BLaER1 (cell line): ENCODE measurements at regions not wholly inside any gene's neighbourhood (a gene's known extent, or its start where the extent isn't known, plus 50 kb on each side); places are given as distances from the start of the nearest gene placed in this dataset.

Experiments used
- H3K27ac ChIP-seq: shearing (Covaris generic); formaldehyde crosslinking; 2 replicates; pipeline ENCODE4 v1.8.1; 2022
- H3K27me3 ChIP-seq: shearing (Covaris generic); formaldehyde crosslinking; 2 replicates; pipeline ENCODE4 v1.8.1; 2022
- H3K36me3 ChIP-seq: shearing (Covaris generic); formaldehyde crosslinking; 2 replicates; pipeline ENCODE4 v1.8.1; 2022
- H3K4me1 ChIP-seq: shearing (Covaris generic); formaldehyde crosslinking; 2 replicates; pipeline ENCODE4 v1.8.1; 2022
- H3K4me2 ChIP-seq: shearing (Covaris generic); formaldehyde crosslinking; 2 replicates; pipeline ENCODE4 v1.8.1; 2022
- H3K4me3 ChIP-seq: shearing (Covaris generic); formaldehyde crosslinking; 2 replicates; pipeline ENCODE4 v1.8.1; 2022
- H3K9ac ChIP-seq: shearing (Covaris generic); formaldehyde crosslinking; 2 replicates; pipeline ENCODE4 v1.8.1; 2022
- H3K9me3 ChIP-seq: shearing (Covaris generic); formaldehyde crosslinking; 2 replicates; pipeline ENCODE4 v1.8.1; 2022
- H4K20me1 ChIP-seq: shearing (Covaris generic); formaldehyde crosslinking; 2 replicates; pipeline ENCODE4 v1.8.1; 2022
- Cebpa-rat ChIP-seq: shearing (Covaris generic); IDR thresholded peaks from 2 replicates; pipeline ENCODE4 v1.8.1; 2022

DNA sequence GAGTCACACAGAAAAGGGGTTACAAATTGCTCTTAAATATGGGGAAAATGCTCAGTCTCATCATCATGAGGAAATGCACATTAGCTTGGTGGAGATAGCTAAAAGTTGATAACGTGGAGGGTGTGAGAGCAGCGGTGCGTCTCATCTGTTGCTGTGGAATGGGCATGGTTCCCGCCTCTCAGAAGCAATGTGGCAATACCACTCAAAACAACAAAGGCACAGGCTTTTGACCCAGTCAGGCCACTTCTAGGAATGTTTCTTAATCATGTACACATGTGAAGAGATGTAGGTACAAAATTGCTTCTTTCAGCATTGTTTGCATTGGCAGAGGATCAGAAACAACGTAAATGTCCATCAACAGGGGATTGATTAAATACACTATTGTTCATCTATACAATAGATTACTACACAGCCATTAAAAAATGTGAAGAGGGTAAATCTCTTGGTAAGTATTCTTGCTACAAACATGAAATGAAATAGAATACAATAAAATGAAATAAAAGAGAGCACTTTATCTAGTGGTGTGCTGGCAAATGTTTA lies 212.6 kb upstream of the MSX2 start:
- Histone ChIP-seq H3K4me3 (no peak overlapping the region), H3K4me2 (no peak overlapping the region), H3K36me3 (no peaks in the 10 kb centered on the region), H3K9ac (no peak overlapping the region), H3K27ac (no peak overlapping the region), H3K27me3 (no peaks in the 10 kb centered on the region), H3K9me3 (no peaks in the 10 kb centered on the region), H3K4me1 (no peaks in the 10 kb centered on the region), H4K20me1 (no peaks in the 10 kb centered on the region)
- no peak for TF ChIP-seq Cebpa-rat

DNA sequence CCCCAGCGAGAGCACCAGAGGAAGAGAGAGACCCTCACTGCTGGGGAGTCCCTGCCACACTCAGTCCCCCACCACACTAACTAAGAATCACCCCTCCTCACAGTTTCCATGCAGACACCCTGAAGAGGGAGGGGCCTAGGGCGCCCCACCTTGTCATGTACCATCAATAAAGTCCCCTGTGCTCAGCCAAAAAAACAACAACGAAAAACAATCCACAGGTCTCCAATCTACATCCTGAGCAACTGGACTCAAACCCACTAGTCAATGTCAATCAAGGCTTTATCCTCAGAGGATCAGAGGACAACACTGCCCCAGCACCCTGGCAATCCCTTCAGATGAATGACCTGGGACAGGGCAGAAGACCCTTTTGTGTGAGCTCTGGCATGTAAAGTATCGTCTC lies 210.1 kb upstream of the MSX2 start:
- H4K20me1 ChIP-seq: no peaks in the 10 kb centered on the region
- H3K27me3 ChIP-seq: no peaks in the 10 kb centered on the region
- H3K4me2 ChIP-seq: no peak overlapping the region
- H3K4me1 ChIP-seq: no peaks in the 10 kb centered on the region
- no peak overlapping the region for H3K9ac ChIP-seq
- no peak for TF ChIP-seq Cebpa-rat
- H3K36me3 ChIP-seq: no peaks in the 10 kb centered on the region
- no peaks in the 10 kb centered on the region for H3K9me3 ChIP-seq
- no peak overlapping the region for H3K27ac ChIP-seq
- H3K4me3 ChIP-seq: no peak overlapping the region

DNA sequence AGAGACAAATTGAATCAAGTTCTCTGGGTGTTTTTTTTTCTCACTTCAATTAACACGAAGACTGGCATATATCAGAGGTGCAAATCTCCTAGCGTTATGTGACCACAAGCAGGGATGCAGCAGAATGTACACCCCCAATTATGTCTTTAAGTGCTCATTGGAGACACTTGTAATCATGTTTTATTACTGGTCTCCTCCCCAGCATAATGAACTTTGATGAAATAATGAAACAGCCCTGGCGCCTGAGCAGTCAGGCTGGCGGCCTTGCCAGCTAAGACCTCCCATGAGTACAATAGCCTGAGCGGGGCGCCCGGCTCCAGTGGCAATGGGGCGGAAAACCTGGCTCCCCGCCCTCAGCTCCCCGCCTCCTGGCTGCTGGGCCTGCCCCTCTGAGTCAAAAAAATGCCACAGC lies 209.4 kb upstream of the MSX2 start:
- no peak for TF ChIP-seq Cebpa-rat
- Histone ChIP-seq H4K20me1 (no peaks in the 10 kb centered on the region), H3K4me2 (no peak overlapping the region), H3K9ac (no peak overlapping the region), H3K9me3 (no peaks in the 10 kb centered on the region), H3K27ac (no peak overlapping the region), H3K27me3 (no peaks in the 10 kb centered on the region), H3K4me1 (no peaks in the 10 kb centered on the region), H3K36me3 (no peaks in the 10 kb centered on the region), H3K4me3 (no peak overlapping the region)

DNA sequence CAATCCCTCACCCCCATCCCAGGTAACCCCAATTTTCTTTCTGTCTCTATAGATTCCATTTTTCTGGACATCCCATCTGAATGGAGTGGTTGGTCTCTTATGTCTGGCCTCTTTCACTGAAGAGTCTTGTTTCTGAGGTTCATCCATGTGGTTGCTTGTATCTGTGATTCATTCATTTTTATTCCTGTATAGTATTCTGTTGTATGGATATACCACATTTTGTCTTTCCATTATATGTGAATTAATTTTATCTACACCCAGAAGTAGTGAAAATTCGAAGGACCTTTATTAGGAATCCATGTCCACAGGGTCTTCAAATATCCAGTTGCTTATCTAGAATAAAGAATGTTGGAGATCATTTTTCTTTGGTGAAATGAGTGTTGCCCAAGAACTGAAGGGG lies 207.6 kb upstream of the MSX2 start:
- Histone ChIP-seq H3K4me2 (no peak overlapping the region), H3K4me3 (no peak overlapping the region), H3K27me3 (no peaks in the 10 kb centered on the region), H3K9ac (no peak overlapping the region), H3K27ac (no peak overlapping the region), H3K9me3 (no peaks in the 10 kb centered on the region), H3K36me3 (no peaks in the 10 kb centered on the region), H4K20me1 (no peaks in the 10 kb centered on the region), H3K4me1 (no peaks in the 10 kb centered on the region)
- no peak for TF ChIP-seq Cebpa-rat

DNA sequence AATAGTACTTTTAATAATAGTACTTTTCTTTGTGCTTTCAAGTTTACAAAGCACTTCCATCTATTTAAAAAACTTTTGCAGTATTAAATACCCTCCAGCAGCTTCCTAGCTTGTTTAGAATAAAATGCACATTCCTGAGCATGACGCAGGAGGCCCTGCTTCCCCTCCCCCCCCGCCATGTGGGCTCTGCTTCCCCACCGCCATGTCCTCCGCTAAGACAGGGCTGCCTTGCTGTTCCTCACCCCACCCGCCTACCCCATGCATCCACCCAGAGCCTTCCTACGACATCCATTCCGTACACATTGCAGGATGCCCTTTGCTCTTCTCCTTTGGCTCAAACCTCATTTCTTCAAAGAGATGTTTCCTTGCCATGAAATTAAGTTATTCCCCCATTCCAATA lies 205.9 kb upstream of the MSX2 start:
- no peaks in the 10 kb centered on the region for H3K9me3 ChIP-seq
- H4K20me1 ChIP-seq: no peaks in the 10 kb centered on the region
- H3K4me1 ChIP-seq: no peaks in the 10 kb centered on the region
- TF ChIP-seq Cebpa-rat: no peak
- H3K36me3 ChIP-seq: no peaks in the 10 kb centered on the region
- H3K9ac ChIP-seq: no peak overlapping the region
- H3K4me3 ChIP-seq: no peak overlapping the region
- H3K27me3 ChIP-seq: no peaks in the 10 kb centered on the region
- H3K4me2 ChIP-seq: no peak overlapping the region
- H3K27ac ChIP-seq: no peak overlapping the region

DNA sequence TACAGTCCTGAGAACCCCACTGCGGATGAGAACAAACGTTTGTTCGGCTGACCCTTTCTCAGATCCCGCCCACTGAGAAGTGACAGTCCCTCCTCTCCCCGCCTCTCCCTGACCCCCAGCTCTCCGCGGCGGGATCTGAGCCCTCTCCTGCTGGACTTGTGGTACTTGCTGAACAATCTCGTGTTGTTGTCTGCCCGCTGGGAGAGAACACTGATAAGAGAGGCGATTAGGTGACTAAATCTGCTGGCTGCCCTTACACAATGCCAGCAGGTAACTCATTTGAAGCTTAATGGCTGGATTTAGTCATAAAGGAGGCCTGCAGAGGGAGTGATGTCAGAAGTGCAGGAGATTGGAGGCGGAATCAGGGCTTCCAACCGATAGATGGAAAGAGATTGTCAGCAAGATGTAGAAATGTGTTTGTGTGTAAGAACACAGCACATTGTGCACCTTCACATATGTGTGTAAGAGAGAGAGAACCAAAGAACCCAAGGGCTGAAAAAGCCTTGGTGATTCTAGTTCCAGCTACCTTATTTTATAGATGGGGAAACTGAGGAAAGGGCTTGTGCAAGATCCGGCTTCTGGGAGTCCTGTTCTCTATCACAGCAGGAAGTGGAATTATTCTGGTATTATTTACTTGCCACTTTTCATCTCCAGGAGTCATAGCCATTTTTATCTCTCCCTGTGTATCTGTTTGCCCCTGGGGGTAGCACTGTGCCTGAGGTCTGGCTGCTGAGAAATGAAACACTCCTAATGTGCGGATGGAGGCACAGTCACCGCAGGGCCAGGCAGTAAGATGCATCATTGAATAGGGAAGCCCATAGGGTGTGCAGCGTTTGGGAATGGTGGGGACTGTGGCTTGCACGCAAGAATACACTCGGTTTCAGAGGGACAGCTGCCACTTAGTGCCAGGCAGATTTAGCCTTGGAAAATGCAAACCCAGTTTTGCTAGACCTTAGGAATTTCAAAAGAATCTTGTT lies 203.7 kb upstream of the MSX2 start:
- H3K9ac ChIP-seq: no peak overlapping the region
- no peak for TF ChIP-seq Cebpa-rat
- no peak overlapping the region for H3K27ac ChIP-seq
- no peaks in the 10 kb centered on the region for H4K20me1 ChIP-seq
- H3K4me2 ChIP-seq: no peak overlapping the region
- H3K36me3 ChIP-seq: no peaks in the 10 kb centered on the region
- H3K27me3 ChIP-seq: no peaks in the 10 kb centered on the region
- H3K4me3 ChIP-seq: no peak overlapping the region
- H3K4me1 ChIP-seq: no peaks in the 10 kb centered on the region
- no peaks in the 10 kb centered on the region for H3K9me3 ChIP-seq

DNA sequence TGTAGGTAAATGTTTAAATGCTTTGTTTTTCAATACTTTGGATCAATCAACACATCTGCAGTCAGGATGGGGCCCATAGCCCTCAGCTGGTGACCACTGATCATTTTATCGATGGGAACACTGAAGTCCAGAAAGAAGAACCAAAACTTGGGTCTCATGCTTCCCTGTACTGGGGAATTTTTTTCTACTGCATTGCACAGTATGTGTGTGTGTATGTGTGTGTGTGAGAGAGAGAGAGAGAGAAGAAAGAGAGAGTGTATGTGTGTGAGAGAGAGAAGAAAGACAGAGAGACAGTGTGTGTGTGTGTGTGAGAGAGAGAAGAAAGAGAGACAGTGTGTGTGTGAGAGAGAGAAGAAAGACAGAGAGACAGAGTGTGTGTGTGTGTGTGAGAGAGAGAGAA lies 202.9 kb upstream of the MSX2 start:
- H3K4me2 ChIP-seq: no peak overlapping the region
- no peak for TF ChIP-seq Cebpa-rat
- no peaks in the 10 kb centered on the region for H4K20me1 ChIP-seq
- no peak overlapping the region for H3K27ac ChIP-seq
- no peaks in the 10 kb centered on the region for H3K9me3 ChIP-seq
- no peaks in the 10 kb centered on the region for H3K36me3 ChIP-seq
- no peak overlapping the region for H3K9ac ChIP-seq
- H3K4me1 ChIP-seq: no peaks in the 10 kb centered on the region
- H3K27me3 ChIP-seq: no peaks in the 10 kb centered on the region
- no peak overlapping the region for H3K4me3 ChIP-seq

DNA sequence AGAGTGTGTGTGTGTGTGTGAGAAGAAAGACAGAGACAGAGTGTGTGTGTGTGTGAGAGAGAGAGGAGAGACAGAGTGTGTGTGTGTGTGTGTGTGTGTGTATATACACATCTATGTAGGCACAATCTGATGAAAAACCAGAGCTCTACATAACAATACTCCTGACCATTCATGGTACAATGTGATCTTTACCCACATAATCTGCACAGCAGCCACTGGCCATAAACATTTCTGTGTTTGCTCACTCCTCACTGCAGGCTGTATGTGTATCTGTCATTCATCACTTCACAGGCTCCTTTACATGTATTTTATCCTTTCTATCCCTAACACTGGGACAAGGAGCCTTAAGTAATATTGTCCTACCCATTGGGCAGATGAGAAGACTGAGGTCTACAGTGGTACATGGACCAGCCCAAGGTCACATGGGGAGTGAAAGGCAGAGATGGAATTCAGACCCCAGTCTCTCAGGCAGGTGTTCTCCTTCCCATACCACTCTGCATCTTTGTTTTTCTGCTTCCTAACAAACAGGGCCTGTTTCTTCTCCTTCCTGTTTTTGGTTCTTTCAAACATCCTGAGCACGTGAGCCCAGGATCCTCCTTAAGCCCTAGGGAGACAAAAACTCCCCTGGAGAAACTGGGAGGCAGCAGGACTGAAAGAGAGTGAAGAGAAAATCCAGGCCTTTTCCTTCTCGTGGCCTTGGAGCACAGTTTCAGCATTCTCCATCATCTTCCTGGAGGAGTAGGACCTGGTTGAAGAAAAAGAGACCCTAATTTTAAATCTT lies 201.7 kb upstream of the MSX2 start:
- no peaks in the 10 kb centered on the region for H4K20me1 ChIP-seq
- H3K36me3 ChIP-seq: no peaks in the 10 kb centered on the region
- H3K9me3 ChIP-seq: no peaks in the 10 kb centered on the region
- H3K4me1 ChIP-seq: no peaks in the 10 kb centered on the region
- H3K9ac ChIP-seq: no peak overlapping the region
- no peak for TF ChIP-seq Cebpa-rat
- no peak overlapping the region for H3K27ac ChIP-seq
- no peaks in the 10 kb centered on the region for H3K27me3 ChIP-seq
- no peak overlapping the region for H3K4me3 ChIP-seq
- H3K4me2 ChIP-seq: no peak overlapping the region

DNA sequence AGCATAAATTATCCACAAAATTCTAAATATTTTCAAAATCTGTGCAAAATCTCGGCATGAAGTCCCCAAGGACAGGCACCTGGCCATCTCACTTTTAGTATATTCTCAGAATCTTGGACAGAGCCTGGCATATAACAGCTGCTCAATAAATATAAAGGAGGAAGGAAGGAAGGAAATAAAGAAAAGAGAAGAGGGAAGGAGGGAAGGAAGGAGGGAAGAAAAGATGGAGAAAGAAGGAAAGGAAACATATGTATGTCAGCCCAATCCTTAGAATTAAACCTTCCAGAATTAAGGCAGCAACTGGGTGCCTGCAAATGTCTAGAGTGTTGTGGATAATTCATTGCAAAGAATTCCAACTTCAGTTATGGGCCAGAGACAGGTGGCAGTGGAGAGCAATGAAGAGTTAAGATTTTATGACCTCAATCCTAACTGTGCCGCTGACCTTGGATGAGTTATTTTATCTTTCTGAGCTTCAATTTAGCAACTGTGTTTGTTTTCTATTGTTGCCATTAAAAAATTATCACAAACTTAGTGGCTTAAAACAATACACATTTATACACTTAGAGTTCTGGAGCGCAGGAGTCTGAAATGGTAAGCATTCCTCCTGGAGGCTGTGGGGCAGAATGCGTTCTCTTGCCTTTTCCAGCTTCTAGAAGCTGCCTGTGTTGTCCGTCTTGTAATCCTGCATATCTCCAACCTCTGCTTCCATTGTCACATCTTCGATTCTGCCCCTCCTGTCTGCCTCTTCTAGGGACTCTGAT lies 200.9 kb upstream of the MSX2 start:
- no peak for TF ChIP-seq Cebpa-rat
- H3K9ac ChIP-seq: no peak overlapping the region
- no peaks in the 10 kb centered on the region for H3K36me3 ChIP-seq
- no peak overlapping the region for H3K4me3 ChIP-seq
- H4K20me1 ChIP-seq: no peaks in the 10 kb centered on the region
- no peak overlapping the region for H3K27ac ChIP-seq
- no peaks in the 10 kb centered on the region for H3K27me3 ChIP-seq
- H3K4me1 ChIP-seq: no peaks in the 10 kb centered on the region
- H3K9me3 ChIP-seq: no peaks in the 10 kb centered on the region
- no peak overlapping the region for H3K4me2 ChIP-seq
